H1 (cell line): ENCODE measurements at regions not wholly inside any gene's neighbourhood (a gene's known extent, or its start where the extent isn't known, plus 50 kb on each side); places are given as distances from the start of the nearest gene placed in this dataset.

Experiments used
- CBX5 ChIP-seq: fragments of 300-800, 300-1000 bp; sonication (generic); IDR thresholded peaks from 2 replicates; pipeline ENCODE4 v1.7.1; 2016; ENCODE audit warnings: antibody characterized with exemption, low read length, low read depth
- KDM5A ChIP-seq: fragments of 200-600 bp; IDR thresholded peaks from 2 replicates; pipeline ENCODE4 v1.7.1; 2012; ENCODE audit warnings: mild to moderate bottlenecking, low read length, inconsistent platforms, mixed read lengths
- RAD21 ChIP-seq, 2 experiments: IDR thresholded peaks in 1 of 2; conservative IDR thresholded peaks in 1 of 2; 2 replicates each; pipeline ENCODE4 v1.6.1; 2011; ENCODE audit warnings: low read depth in 2 of 2, low read length in 2 of 2, improper control_type of control experiment in 1 of 2, inconsistent platforms in 1 of 2, mild to moderate bottlenecking in 1 of 2, moderate library complexity in 1 of 2
- SP4 ChIP-seq: IDR thresholded peaks from 2 replicates; pipeline ENCODE4 v1.6.1; 2012; ENCODE audit warnings: low read length, inconsistent platforms

- no peak for TF ChIP-seq RAD21 (IDR thresholded peaks at IDR 0.05 in 1 of 2, conservative IDR thresholded peaks at IDR 0.05 in 1 of 2; ENCODE audit: low read depth in 2 of 2, low read length in 2 of 2)
- no peak for TF ChIP-seq KDM5A
- TF ChIP-seq SP4 = no peak
- no peak for TF ChIP-seq CBX5
Observed at GRCh38 chr6:140002396-140003022, 628.1 kb upstream of the CITED2 start (continued).
